ENCODE measurements at regions not wholly inside any gene's neighbourhood (a gene's known extent, or its start where the extent isn't known, plus 50 kb on each side); places are given as distances from the start of the nearest gene placed in this dataset.

GRCh38 chr6:22873513-22874136 lies 304.3 kb downstream of the HDGFL1 start:
- H3K27ac ChIP-seq = no peak overlapping the region
- H3K9ac ChIP-seq (ENCODE audit: insufficient read length) = no peak overlapping the region
- TF ChIP-seq FOXP2 (optimal IDR thresholded peaks at IDR 0.05; ENCODE audit: control extremely low read depth, extremely low read length, insufficient read depth) (no peak), EZH2 (IDR thresholded peaks at IDR 0.05) (no peak), POLR2AphosphoS5 (IDR thresholded peaks at IDR 0.05; ENCODE audit: borderline replicate concordance, low read depth, low read length) (no peak)
- H3K36me3 ChIP-seq (ENCODE audit: insufficient read depth, low read length) = no peaks in the 10 kb centered on the region
- no peak for DNase-seq (ENCODE audit: low read depth, low spot score)
- H3K9me3 ChIP-seq (ENCODE audit: low read depth, low read length) = no peaks in the 10 kb centered on the region
- no peak overlapping the region for H3K4me3 ChIP-seq

GRCh38 chr6:22875845-22876244 lies 306.5 kb downstream of the HDGFL1 start:
- Histone ChIP-seq H3K27ac (no peak overlapping the region), H3K36me3 (ENCODE audit: insufficient read depth, low read length) (no peaks in the 10 kb centered on the region), H3K9me3 (ENCODE audit: low read depth, low read length) (no peaks in the 10 kb centered on the region), H3K4me3 (no peak overlapping the region), H3K9ac (ENCODE audit: insufficient read length) (no peak overlapping the region)
- no peak for DNase-seq (ENCODE audit: low read depth, low spot score)
- TF ChIP-seq POLR2AphosphoS5 (IDR thresholded peaks at IDR 0.05; ENCODE audit: borderline replicate concordance, low read depth, low read length) (no peak), FOXP2 (optimal IDR thresholded peaks at IDR 0.05; ENCODE audit: control extremely low read depth, extremely low read length, insufficient read depth) (no peak), EZH2 (IDR thresholded peaks at IDR 0.05) (no peak)

GRCh38 chr6:22878324-22878701 lies 308.9 kb downstream of the HDGFL1 start:
- Histone ChIP-seq H3K9ac (ENCODE audit: insufficient read length) (no peak overlapping the region), H3K9me3 (ENCODE audit: low read depth, low read length) (no peaks in the 10 kb centered on the region), H3K27ac (peak overlapping the region; percentile 34; the same call in 1 of the 2 replicates), H3K4me3 (no peak overlapping the region), H3K36me3 (ENCODE audit: insufficient read depth, low read length) (no peaks in the 10 kb centered on the region)
- TF ChIP-seq FOXP2 (optimal IDR thresholded peaks at IDR 0.05; ENCODE audit: control extremely low read depth, extremely low read length, insufficient read depth) = no peak
- TF ChIP-seq POLR2AphosphoS5 (IDR thresholded peaks at IDR 0.05; ENCODE audit: borderline replicate concordance, low read depth, low read length) = no peak
- no peak for TF ChIP-seq EZH2 (IDR thresholded peaks at IDR 0.05)
- no peak for DNase-seq (ENCODE audit: low read depth, low spot score)

GRCh38 chr6:22878706-22879105 lies 309.3 kb downstream of the HDGFL1 start:
- Histone ChIP-seq H3K27ac (no peak overlapping the region), H3K9ac (ENCODE audit: insufficient read length) (no peak overlapping the region), H3K36me3 (ENCODE audit: insufficient read depth, low read length) (no peaks in the 10 kb centered on the region), H3K9me3 (ENCODE audit: low read depth, low read length) (no peaks in the 10 kb centered on the region), H3K4me3 (no peak overlapping the region)
- TF ChIP-seq EZH2 (IDR thresholded peaks at IDR 0.05) = no peak
- no peak for TF ChIP-seq FOXP2 (optimal IDR thresholded peaks at IDR 0.05; ENCODE audit: control extremely low read depth, extremely low read length, insufficient read depth)
- TF ChIP-seq POLR2AphosphoS5 (IDR thresholded peaks at IDR 0.05; ENCODE audit: borderline replicate concordance, low read depth, low read length) = no peak
- DNase-seq (ENCODE audit: low read depth, low spot score) = no peak

- Histone ChIP-seq H3K4me3 (no peak overlapping the region), H3K36me3 (ENCODE audit: insufficient read depth, low read length) (no peaks in the 10 kb centered on the region), H3K9ac (ENCODE audit: insufficient read length) (no peak overlapping the region), H3K9me3 (ENCODE audit: low read depth, low read length) (no peaks in the 10 kb centered on the region), H3K27ac (no peak overlapping the region)
- TF ChIP-seq FOXP2 (optimal IDR thresholded peaks at IDR 0.05; ENCODE audit: control extremely low read depth, extremely low read length, insufficient read depth) (no peak), EZH2 (IDR thresholded peaks at IDR 0.05) (no peak), POLR2AphosphoS5 (IDR thresholded peaks at IDR 0.05; ENCODE audit: borderline replicate concordance, low read depth, low read length) (no peak)
- no peak for DNase-seq (ENCODE audit: low read depth, low spot score)
These were observed 311.5 kb downstream of the HDGFL1 start for GRCh38 chr6:22880686-22881433.

- DNase-seq (ENCODE audit: low read depth, low spot score) = no peak
- no peak overlapping the region for H3K4me3 ChIP-seq
- H3K27ac ChIP-seq = no peak overlapping the region
- H3K36me3 ChIP-seq (ENCODE audit: insufficient read depth, low read length) = no peaks in the 10 kb centered on the region
- H3K9me3 ChIP-seq (ENCODE audit: low read depth, low read length) = no peaks in the 10 kb centered on the region
- TF ChIP-seq POLR2AphosphoS5 (IDR thresholded peaks at IDR 0.05; ENCODE audit: borderline replicate concordance, low read depth, low read length) (no peak), EZH2 (IDR thresholded peaks at IDR 0.05) (no peak), FOXP2 (optimal IDR thresholded peaks at IDR 0.05; ENCODE audit: control extremely low read depth, extremely low read length, insufficient read depth) (no peak)
- no peak overlapping the region for H3K9ac ChIP-seq (ENCODE audit: insufficient read length)
These were observed 313.2 kb downstream of the HDGFL1 start for GRCh38 chr6:22882581-22882980.

GRCh38 chr6:22883061-22883717 lies 313.8 kb downstream of the HDGFL1 start:
- no peak overlapping the region for H3K27ac ChIP-seq

GRCh38 chr6:22884456-22884855 lies 315.1 kb downstream of the HDGFL1 start:
- no peak for DNase-seq (ENCODE audit: low read depth, low spot score)
- TF ChIP-seq POLR2AphosphoS5 (IDR thresholded peaks at IDR 0.05; ENCODE audit: borderline replicate concordance, low read depth, low read length) (no peak), EZH2 (IDR thresholded peaks at IDR 0.05) (no peak), FOXP2 (optimal IDR thresholded peaks at IDR 0.05; ENCODE audit: control extremely low read depth, extremely low read length, insufficient read depth) (no peak)
- Histone ChIP-seq H3K36me3 (ENCODE audit: insufficient read depth, low read length) (no peaks in the 10 kb centered on the region), H3K9ac (ENCODE audit: insufficient read length) (no peak overlapping the region), H3K27ac (no peak overlapping the region), H3K9me3 (ENCODE audit: low read depth, low read length) (no peaks in the 10 kb centered on the region), H3K4me3 (no peak overlapping the region)

More at GRCh38 chr6:22883061-22883717, 313.8 kb downstream of the HDGFL1 start:
- no peak for DNase-seq (ENCODE audit: low read depth, low spot score)
- H3K9ac ChIP-seq (ENCODE audit: insufficient read length) = no peak overlapping the region
- no peaks in the 10 kb centered on the region for H3K9me3 ChIP-seq (ENCODE audit: low read depth, low read length)
- H3K4me3 ChIP-seq = no peak overlapping the region
- no peak for TF ChIP-seq FOXP2 (optimal IDR thresholded peaks at IDR 0.05; ENCODE audit: control extremely low read depth, extremely low read length, insufficient read depth)
- TF ChIP-seq POLR2AphosphoS5 (IDR thresholded peaks at IDR 0.05; ENCODE audit: borderline replicate concordance, low read depth, low read length) = no peak
- no peak for TF ChIP-seq EZH2 (IDR thresholded peaks at IDR 0.05)
- H3K36me3 ChIP-seq (ENCODE audit: insufficient read depth, low read length) = no peaks in the 10 kb centered on the region
